A549 (cell line): ENCODE measurements at regions not wholly inside any gene's neighbourhood (a gene's known extent, or its start where the extent isn't known, plus 50 kb on each side); places are given as distances from the start of the nearest gene placed in this dataset.

Experiments used
- ATAC-seq, 2 experiments: fragments of 200-7000 bp in 1 of 2; fragments of >200 bp in 1 of 2; cut with Nextera tagmentation in 1 of 2; cut with Tn5 transposase in 1 of 2; 3 replicates each; pipeline versions ENCODE4 v1.8.0 to v1.9.1; 2018 to 2020; ENCODE audit warnings: mild to moderate bottlenecking in 1 of 2, moderate library complexity in 1 of 2
- CTCF ChIA-PET: fragments of 300-600 bp; sonication (Branson Sonifier 250); formaldehyde crosslinking; extraction: SDS; loops from one replicate; lab custom pipeline; 2021; ENCODE audit warnings: antibody characterized with exemption, inconsistent platforms; lab: Yijun Ruan, JAX
- POLR2A ChIA-PET: fragments of 350-600 bp; formaldehyde crosslinking; extraction: SDS; loops from one replicate; lab custom pipeline; 2021; ENCODE audit warnings: antibody characterized with exemption, inconsistent platforms; lab: Yijun Ruan, JAX
- DNase-seq, 2 experiments: peaks; one replicate each; pipeline versions ENCODE4 v3.0.0 to v3.0.0-alpha.2; 2011 to 2016; ENCODE audit warnings: low read depth in 1 of 2, low spot score in 1 of 2
- FAIRE-seq: peaks from 2 replicates; lab custom pipeline; 2011; peaks lifted over from hg19 to GRCh38; lab: Jason Lieb, UNC
- H3K27ac ChIP-seq, 2 experiments: fragments of >200 bp; sonication (Bioruptor Twin); formaldehyde crosslinking; 3 replicates each; pipeline ENCODE4 v1.5.1; 2016 to 2017
- H3K4me1 ChIP-seq: fragments of >200 bp; sonication (Bioruptor Twin); formaldehyde crosslinking; 3 replicates; pipeline ENCODE4 v1.6.1; 2016
- H3K4me2 ChIP-seq: fragments of >200 bp; sonication (Bioruptor Twin); formaldehyde crosslinking; 3 replicates; pipeline ENCODE4 v1.6.1; 2016
- H3K4me3 ChIP-seq: fragments of >200 bp; sonication (Bioruptor Twin); formaldehyde crosslinking; 3 replicates; pipeline ENCODE4 v1.5.1; 2016
- H3K9me3 ChIP-seq: fragments of >200 bp; sonication (Bioruptor Twin); formaldehyde crosslinking; 3 replicates; pipeline ENCODE4 v1.6.1; 2016
- CBX2 ChIP-seq: fragments of 200-600 bp; sonication (generic); IDR thresholded peaks from 2 replicates; pipeline ENCODE4 v1.6.1; 2016; ENCODE audit warnings: low read depth, mild to moderate bottlenecking, borderline replicate concordance
- CBX8 ChIP-seq: fragments of 200-600 bp; sonication (generic); IDR thresholded peaks from 2 replicates; pipeline ENCODE4 v1.6.1; 2016
- CHD2 ChIP-seq: fragments of 150-350 bp; IDR thresholded peaks from 2 replicates; pipeline ENCODE4 v1.6.1; 2014; ENCODE audit warnings: low read length; ENCODE audit not compliant: partially characterized antibody
- CHD4 ChIP-seq: fragments of 200-600 bp; sonication (generic); IDR thresholded peaks from 2 replicates; pipeline ENCODE4 v1.6.1; 2016; ENCODE audit warnings: antibody characterized with exemption, mild to moderate bottlenecking, borderline replicate concordance
- EHF ChIP-seq: fragments of 250-450 bp; sonication (Bioruptor Pico); IDR thresholded peaks from 2 replicates; pipeline ENCODE4 v1.5.0; 2020; ENCODE audit warnings: mild to moderate bottlenecking
- ELK1 ChIP-seq: fragments of 150-350 bp; IDR thresholded peaks from 2 replicates; pipeline ENCODE4 v1.6.1; 2014; ENCODE audit warnings: low read depth, mild to moderate bottlenecking, low read length
- EP300 ChIP-seq, 2 experiments: fragments of >200 bp; sonication (Bioruptor Twin); formaldehyde crosslinking; IDR thresholded peaks; 2 replicates in 1 of 2; 3 replicates in 1 of 2; pipeline ENCODE4 v1.6.1; 2016 to 2017
- FOSL2 ChIP-seq, 2 experiments: fragments of 450-650 bp in 1 of 2; fragments of >200 bp in 1 of 2; sonication (Bioruptor Twin) in 1 of 2; formaldehyde crosslinking; IDR thresholded peaks; 2 replicates each; pipeline versions ENCODE4 v1.5.0 to v1.6.1; 2016 to 2020; ENCODE audit warnings: mild to moderate bottlenecking in 1 of 2, moderate library complexity in 1 of 2
- GATA3 ChIP-seq: IDR thresholded peaks from 2 replicates; pipeline ENCODE4 v1.6.1; 2012; ENCODE audit warnings: borderline replicate concordance
- HMGXB4 ChIP-seq: fragments of 250-450 bp; sonication (Bioruptor Pico); IDR thresholded peaks from 2 replicates; pipeline ENCODE4 v1.5.0; 2021; ENCODE audit warnings: mild to moderate bottlenecking, moderate library complexity, borderline replicate concordance
- HOXA7 ChIP-seq: fragments of 250-450 bp; sonication (Bioruptor Pico); IDR thresholded peaks from 2 replicates; pipeline ENCODE4 v1.5.0; 2020; ENCODE audit warnings: mild to moderate bottlenecking, moderate library complexity
- JUNB ChIP-seq: fragments of >200 bp; sonication (Bioruptor Twin); formaldehyde crosslinking; IDR thresholded peaks from 2 replicates; pipeline ENCODE4 v1.6.1; 2016
- MAX ChIP-seq: IDR thresholded peaks from 2 replicates; pipeline ENCODE4 v1.6.1; 2012
- MAZ ChIP-seq: fragments of 150-350 bp; IDR thresholded peaks from 2 replicates; pipeline ENCODE4 v1.6.1; 2014; ENCODE audit warnings: antibody characterized with exemption, low read depth, low read length, borderline replicate concordance
- NPAS2 ChIP-seq: fragments of 250-450 bp; sonication (Bioruptor Pico); IDR thresholded peaks from 2 replicates; pipeline ENCODE4 v1.8.0; 2022; ENCODE audit warnings: mild to moderate bottlenecking, moderate library complexity, borderline replicate concordance
- NR3C1 ChIP-seq: fragments of >200 bp; sonication (Bioruptor Twin); formaldehyde crosslinking; IDR thresholded peaks from 3 replicates; pipeline ENCODE4 v1.6.1; 2017
- PHF8 ChIP-seq: fragments of 200-600 bp; sonication (generic); IDR thresholded peaks from 2 replicates; pipeline ENCODE4 v1.6.1; 2016; ENCODE audit warnings: low read depth, mild to moderate bottlenecking, antibody characterized with exemption, moderate library complexity, borderline replicate concordance
- POLR2A ChIP-seq: IDR thresholded peaks from 2 replicates; pipeline ENCODE4 v1.6.1; 2012; ENCODE audit warnings: mild to moderate bottlenecking, low read length
- RARB ChIP-seq: fragments of 250-450 bp; sonication (Bioruptor Pico); IDR thresholded peaks from 2 replicates; pipeline ENCODE4 v1.8.0; 2021; ENCODE audit warnings: mild to moderate bottlenecking, moderate library complexity
- RCOR1 ChIP-seq: fragments of 150-350 bp; IDR thresholded peaks from 2 replicates; pipeline ENCODE4 v1.6.1; 2014; ENCODE audit warnings: antibody characterized with exemption, low read length, low read depth
- RFX5 ChIP-seq: fragments of 450-650 bp; IDR thresholded peaks from 2 replicates; pipeline ENCODE4 v1.7.1; 2014; ENCODE audit warnings: antibody characterized with exemption, mild to moderate bottlenecking, moderate library complexity
- USF2 ChIP-seq: fragments of 450-650 bp; IDR thresholded peaks from 2 replicates; pipeline ENCODE4 v1.6.1; 2014; ENCODE audit warnings: antibody characterized with exemption
- ZNF302 ChIP-seq: fragments of 250-450 bp; sonication (Bioruptor Pico); IDR thresholded peaks from 2 replicates; pipeline ENCODE4 v1.9.0; 2021; ENCODE audit warnings: inconsistent platforms, mild to moderate bottlenecking, moderate library complexity
- ZSCAN20 ChIP-seq: fragments of 250-450 bp; sonication (Bioruptor Pico); IDR thresholded peaks from 2 replicates; pipeline ENCODE4 v1.8.0; 2022; ENCODE audit warnings: mild to moderate bottlenecking, moderate library complexity
- WGBS: methylation state at CpG from one replicate; pipeline ENCODE4 v1.1.6; 2017; ENCODE audit errors: missing lambda C conversion rate; 5-methylcytosine and 5-hydroxymethylcytosine counted together
- TF ChIP-seq, protein P1 (sequence below): fragments of 250-450 bp; sonication (Bioruptor Pico); IDR thresholded peaks from 2 replicates; pipeline ENCODE4 v1.5.0; 2020; ENCODE audit warnings: low read depth, mild to moderate bottlenecking, moderate library complexity
- TF ChIP-seq, protein P2 (sequence below): fragments of >200 bp; sonication (Bioruptor Twin); formaldehyde crosslinking; IDR thresholded peaks from 3 replicates; pipeline ENCODE4 v1.6.1; 2016

DNA sequence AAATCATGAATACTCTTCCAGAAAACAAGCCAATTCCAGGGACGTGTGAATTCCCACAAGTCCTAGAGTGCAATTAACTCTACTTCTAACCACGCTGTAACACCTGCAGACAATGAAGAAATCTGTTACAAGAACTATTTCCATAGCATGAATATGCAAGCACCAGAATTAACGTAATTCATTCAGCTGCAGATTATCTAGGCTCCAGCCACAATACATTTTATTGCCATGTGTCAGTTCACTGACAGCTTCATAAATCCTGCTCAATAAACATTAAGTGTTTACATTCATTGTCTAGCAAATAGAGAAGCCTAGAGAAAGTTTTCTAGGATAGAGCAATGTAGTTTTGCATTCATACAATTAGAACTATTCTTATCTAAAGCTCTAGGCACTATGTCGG is 1348.5 kb downstream of the GRIK2 start:
- Histone ChIP-seq H3K9me3 (no peaks in the 10 kb centered on the region), H3K27ac (no peak overlapping the region), H3K4me2 (0 out of 3 replicates have a peak overlapping the region, but pooled peaks have one; percentile 19), H3K4me3 (no peak overlapping the region), H3K4me1 (no peaks in the 10 kb centered on the region)
- DNase-seq (no peak), ATAC-seq (no peak), FAIRE-seq (no peak)
- POLR2A ChIA-PET, result no interaction called here
- WGBS, result 0% methylated on average over 4 of the region's 4 CpGs
- CTCF ChIA-PET, result no interaction called here
- TF ChIP-seq, protein P1, sequence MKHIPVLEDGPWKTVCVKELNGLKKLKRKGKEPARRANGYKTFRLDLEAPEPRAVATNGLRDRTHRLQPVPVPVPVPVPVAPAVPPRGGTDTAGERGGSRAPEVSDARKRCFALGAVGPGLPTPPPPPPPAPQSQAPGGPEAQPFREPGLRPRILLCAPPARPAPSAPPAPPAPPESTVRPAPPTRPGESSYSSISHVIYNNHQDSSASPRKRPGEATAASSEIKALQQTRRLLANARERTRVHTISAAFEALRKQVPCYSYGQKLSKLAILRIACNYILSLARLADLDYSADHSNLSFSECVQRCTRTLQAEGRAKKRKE (CRISPR knock-in tag), result no peak
- TF ChIP-seq CHD2 (no peak), EHF (no peak), MAX (no peak), FOSL2 (IDR thresholded peaks at IDR 0.05) (no peak), FOSL2 (CRISPR knock-in tag; IDR thresholded peaks at IDR 0.05) (no peak), USF2 (no peak), ZSCAN20 (CRISPR knock-in tag) (no peak), ZNF302 (CRISPR knock-in tag) (no peak), PHF8 (no peak), NR3C1 (no peak), CBX2 (no peak), JUNB (no peak), RARB (CRISPR knock-in tag) (no peak), HOXA7 (CRISPR knock-in tag) (no peak), ELK1 (no peak), HMGXB4 (CRISPR knock-in tag) (no peak), GATA3 (no peak), CBX8 (no peak), RCOR1 (no peak)
- TF ChIP-seq, protein P2, sequence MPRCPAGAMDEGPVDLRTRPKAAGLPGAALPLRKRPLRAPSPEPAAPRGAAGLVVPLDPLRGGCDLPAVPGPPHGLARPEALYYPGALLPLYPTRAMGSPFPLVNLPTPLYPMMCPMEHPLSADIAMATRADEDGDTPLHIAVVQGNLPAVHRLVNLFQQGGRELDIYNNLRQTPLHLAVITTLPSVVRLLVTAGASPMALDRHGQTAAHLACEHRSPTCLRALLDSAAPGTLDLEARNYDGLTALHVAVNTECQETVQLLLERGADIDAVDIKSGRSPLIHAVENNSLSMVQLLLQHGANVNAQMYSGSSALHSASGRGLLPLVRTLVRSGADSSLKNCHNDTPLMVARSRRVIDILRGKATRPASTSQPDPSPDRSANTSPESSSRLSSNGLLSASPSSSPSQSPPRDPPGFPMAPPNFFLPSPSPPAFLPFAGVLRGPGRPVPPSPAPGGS, result no peak

DNA sequence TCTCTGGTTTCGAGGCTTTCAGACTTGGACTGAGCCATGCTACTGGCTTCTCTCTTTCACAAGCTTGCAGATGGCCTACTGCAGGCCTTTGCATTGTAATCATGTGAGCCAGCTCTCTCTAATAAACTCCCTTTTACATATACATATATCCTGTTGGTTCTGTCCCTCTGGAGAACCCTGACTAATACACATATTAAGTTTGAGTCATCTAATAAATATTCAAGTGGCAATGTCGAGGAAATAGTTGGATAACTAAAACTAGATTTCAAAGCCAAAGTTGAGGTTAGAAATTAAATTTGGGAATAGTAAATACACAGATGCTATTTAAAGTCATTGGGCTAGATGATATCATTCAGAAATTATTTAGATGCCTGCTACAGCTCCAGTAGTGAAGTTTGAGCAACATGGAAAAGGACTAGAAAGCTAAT is 1343.4 kb downstream of the GRIK2 start:
- WGBS, result 5% methylated on average over 1 of the region's 2 CpGs
- ChIA-PET POLR2A (no interaction called here), CTCF (interaction anchor here (0.8 kb wide), 1 partner anchor 8 kb away, joined by 3 read pairs; no protein-coding TSS in a partner anchor)
- DNase-seq (no peak), ATAC-seq (no peak), FAIRE-seq (no peak)
- TF ChIP-seq NPAS2 (CRISPR knock-in tag) (no peak), CBX8 (no peak), MAZ (no peak), HMGXB4 (CRISPR knock-in tag) (no peak), EP300 (IDR thresholded peaks at IDR 0.05) (no peak), POLR2A (no peak), CHD4 (no peak), ZSCAN20 (CRISPR knock-in tag) (no peak), USF2 (no peak), RFX5 (no peak), CBX2 (no peak)
- no peaks in the 10 kb centered on the region for H3K4me1 ChIP-seq
- H3K9me3 ChIP-seq, result no peaks in the 10 kb centered on the region
- no peak overlapping the region for H3K27ac ChIP-seq
- H3K4me3 ChIP-seq, result no peak overlapping the region
- no peak overlapping the region for H3K4me2 ChIP-seq
